Fibroblast of skin of back (primary cell): ENCODE measurements at regions not wholly inside any gene's neighbourhood (a gene's known extent, or its start where the extent isn't known, plus 50 kb on each side); places are given as distances from the start of the nearest gene placed in this dataset.

Experiments
- DNase-seq: peaks from one replicate; pipeline ENCODE4 v3.0.0-alpha.2; 2013

DNA sequence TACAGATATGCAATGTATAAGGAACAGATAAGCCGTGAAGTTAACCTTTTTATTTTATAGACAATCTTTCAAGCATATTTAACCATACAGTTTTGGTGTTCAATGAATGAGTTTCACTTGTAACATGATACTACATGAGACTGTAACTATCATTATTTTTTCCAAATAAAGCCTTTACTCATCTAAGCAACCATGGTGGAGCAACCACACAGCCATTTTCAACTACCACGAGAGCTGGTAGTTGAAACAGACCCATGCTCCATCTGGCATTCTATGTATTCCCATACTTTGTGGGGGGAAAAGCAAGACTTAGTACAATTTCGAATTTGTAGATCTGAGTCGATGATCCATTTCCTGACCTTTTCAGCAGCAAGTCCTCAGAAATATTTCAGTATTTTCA, 159.3 kb upstream of the RND3 start:
- no peak for DNase-seq

DNA sequence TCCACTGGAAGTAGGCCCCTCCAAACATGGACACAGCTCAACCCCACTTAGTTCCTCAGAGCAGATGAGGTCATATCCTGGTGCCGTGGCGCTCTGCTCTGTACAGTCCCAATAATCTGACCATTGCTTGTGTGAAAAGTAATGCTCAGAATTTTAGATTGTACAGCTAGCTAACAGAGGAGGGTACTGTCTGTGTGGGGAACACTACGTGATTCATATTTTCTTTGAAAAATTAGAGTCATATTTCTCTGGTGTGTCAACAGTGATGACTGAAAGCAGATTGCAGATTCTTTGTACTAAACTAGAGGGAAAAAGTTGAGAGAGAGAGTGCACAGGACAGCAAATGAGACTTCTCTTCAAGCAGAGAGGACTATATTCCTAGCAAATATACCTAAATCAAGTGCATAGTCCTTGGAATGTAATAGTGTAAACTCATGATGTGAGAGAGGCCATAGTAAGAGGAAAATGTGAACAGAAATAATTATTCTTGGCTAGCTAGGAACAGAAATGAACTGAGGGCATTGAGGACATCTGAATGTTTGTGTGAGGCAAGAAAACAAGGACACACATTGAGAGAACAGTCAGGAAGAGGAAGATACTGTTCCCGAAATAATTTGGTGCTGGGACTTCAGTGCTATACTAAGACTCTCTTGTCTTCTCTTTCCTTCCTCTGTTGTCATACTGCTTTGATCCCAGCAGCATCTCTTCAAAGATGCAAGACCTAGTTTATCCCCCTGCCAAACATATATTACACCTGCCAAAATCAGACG, 157.0 kb upstream of the RND3 start:
- DNase-seq: peak; percentile 95

GRCh38 chr2:150643114-150643725, 155.8 kb upstream of the RND3 start:
- peak; percentile 44 for DNase-seq

- no peak for DNase-seq
Measured at GRCh38 chr2:150640039-150640438, 152.6 kb upstream of the RND3 start.

DNA sequence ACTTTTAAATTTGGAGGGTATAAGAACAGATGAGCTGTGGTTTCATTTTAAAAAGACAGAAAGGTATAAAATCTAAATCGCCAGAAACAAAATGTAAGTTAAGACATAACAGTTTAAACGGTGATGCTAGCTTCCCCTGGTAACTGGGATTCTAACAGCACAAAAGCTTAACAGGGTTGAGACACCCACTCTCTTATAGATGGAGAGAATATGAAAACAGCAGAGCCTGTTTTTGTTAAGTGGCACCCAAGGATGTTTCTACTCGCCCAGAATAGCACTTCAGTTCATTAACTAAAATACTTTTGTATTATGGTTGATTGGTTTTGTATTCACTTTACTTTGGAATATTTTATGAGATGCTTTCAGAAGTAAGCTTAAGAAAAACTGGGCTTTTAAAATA, 151.9 kb upstream of the RND3 start:
- DNase-seq: no peak

DNA sequence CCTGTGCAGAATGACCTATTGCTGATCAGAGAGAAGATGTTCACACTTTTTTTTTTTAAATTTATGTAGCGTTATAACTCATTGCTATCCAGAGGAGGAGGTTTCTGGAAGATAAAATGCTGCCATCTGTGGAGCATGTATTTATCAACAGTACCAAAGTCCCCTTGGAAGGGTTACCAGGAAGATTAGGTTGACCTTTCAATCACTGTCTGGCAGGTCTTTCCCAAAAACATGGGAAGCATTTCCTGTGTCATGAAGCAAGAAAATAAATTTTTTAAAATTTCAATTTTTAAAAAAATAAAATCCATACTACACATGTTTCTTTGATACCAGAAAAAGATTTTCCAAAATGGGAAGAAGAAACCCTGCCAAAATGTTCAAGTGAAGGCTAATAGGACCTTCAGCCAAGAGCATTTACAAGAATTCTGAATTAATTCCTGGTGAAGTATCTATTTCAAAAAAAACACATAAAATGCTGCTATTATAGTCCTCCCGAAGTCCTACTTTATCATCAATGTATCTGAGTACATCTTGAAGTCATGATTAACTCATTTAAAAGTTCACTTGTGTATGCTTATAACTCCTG, 143.9 kb upstream of the RND3 start:
- DNase-seq: no peak

- peak; percentile 59 for DNase-seq
Measured at GRCh38 chr2:150630587-150631235, 143.2 kb upstream of the RND3 start.

DNA sequence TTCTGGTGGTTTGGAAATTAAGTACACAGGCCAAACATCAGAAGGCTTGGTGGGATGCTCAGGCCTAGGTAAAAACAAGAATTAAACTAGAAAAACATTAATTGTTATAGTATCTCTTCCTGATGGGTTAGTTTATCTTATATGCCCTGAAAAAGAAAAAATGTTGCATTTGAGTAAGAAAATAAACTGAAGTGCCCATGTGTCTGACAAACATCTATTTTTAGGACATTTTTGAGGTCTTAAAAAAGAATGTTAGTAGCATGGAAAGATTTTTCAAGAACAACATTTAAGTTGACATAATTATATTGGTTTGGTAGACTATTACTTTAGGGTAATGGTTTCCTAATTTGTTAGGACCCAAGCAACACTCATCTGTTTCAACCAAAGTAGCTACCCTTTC, 140.1 kb upstream of the RND3 start:
- DNase-seq: peak; percentile 46

- DNase-seq: peak; percentile 58
Measured at GRCh38 chr2:150626934-150627411, 139.5 kb upstream of the RND3 start.

- DNase-seq: no peak
Measured at GRCh38 chr2:150625741-150626140, 138.3 kb upstream of the RND3 start.

DNA sequence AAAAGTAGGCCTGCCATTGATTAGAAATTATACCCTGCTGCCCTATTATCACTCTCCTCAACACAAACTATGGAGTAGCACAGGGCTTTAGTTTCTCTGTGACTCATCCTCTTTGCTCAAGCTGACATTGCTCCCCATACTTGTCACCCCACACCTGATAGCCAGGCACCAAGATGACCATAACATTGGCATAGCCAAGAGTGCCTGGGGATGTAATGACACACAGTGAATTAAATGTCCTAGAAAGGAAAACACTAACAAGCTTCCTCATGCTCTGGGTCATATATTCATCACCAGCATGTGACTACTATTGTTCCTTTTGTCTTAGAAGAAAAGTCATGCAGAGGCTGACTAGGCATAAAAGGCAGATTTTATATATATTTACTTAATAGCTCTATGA, 137.8 kb upstream of the RND3 start:
- no peak for DNase-seq

DNA sequence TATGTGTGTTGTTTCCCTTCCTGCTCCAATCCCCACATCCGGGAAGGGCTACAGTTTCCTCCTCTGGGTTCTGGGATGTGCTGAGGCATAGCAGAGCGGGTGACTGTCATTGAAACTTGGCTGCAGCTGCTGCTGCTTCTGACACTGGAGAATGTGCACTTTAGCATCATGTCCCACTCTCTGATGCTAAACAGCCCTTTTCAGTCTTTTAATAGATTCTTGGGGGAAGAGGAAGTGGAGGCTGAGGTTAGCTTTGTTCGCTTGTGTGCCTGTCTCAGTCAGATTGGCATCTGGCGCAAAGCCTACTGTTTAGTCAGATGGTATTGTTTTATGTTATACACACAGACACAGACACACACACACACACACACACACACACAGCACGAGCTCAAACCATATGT, 136.5 kb upstream of the RND3 start:
- DNase-seq: peak; percentile 77

- DNase-seq: peak; percentile 81
Measured at GRCh38 chr2:150621526-150622213, 134.2 kb upstream of the RND3 start.

DNA sequence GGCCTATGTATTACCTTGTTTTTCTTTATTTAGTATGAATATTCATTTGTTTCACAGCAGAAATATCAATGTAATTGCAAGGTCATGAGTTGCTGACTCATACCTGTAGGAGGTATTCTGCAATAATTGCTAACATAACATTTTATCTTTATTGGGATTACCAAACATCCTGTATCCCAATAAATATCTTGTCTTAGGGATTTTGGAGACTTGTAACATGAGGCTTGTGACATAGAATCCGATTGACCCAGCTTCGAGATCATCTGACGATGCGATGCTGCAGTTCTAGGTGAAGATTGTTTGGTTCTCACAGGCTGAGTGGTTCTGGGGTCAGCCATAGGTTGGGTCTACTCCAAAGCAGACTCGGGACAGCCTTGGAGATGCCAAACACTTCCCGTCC, 133.4 kb upstream of the RND3 start:
- DNase-seq: no peak

GRCh38 chr2:150620416-150620815, 132.9 kb upstream of the RND3 start:
- DNase-seq: no peak

DNA sequence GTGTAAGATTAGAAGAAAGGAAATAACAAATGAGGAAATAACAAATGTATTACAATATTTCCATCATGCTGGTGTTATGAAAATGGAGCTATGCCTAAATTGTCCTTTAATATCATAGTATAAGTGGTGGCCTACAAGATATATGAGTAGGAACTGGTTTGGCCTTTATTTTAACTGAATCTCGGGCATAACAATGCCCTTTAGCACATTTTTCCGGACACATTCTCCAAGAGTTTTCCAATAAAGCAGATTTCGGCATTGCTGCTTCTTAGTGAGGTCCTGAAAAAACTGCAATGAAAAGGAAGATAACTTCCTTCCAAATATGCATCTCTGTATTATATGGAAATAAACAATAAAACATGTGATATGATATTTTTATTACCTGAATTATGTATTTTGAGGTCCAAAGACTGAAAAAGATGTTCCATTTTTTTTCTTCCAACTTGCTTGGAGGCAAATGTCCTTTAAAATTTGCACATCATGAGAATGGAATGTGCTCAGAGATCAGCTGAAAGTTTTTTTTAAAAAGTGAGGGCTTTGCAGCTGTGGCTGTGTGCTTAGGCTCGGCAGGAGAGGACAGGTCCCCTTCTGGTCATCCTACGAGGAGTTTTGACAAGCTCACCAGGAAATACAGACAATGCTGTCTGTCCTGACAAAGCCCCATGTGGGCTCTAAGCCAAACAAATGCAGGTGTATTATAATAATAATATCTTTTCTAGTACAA, 132.3 kb upstream of the RND3 start:
- peak; percentile 80 for DNase-seq

DNA sequence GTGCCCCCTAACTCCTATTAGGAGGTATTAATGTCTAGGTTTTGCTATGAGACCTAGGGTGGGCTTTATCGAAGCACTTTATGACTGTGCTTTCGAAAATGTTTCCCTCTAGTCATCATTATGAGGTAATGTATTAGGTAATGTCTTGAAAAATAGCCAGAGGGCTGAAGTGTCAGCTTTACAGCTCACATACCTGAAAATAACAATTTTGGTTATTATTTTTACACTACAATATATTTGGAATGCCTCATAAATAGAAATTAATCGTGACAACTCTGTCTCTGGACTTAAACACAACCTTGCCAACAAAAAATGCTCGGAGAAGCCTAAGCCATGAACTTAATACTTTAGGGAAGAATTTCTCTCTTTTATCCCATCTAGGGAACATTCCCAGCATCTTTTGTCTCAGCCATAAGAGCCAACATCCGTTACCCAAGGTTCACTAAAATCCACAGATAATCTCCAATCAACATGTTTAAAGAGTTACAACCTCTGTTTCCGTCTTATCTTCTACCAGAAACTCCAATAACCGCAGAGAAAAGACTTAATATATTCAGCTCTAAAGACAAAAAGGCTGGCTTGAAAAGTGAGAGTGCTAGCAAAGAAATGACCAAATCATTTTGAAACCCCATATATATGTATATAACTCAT, 130.9 kb upstream of the RND3 start:
- DNase-seq: no peak

DNA sequence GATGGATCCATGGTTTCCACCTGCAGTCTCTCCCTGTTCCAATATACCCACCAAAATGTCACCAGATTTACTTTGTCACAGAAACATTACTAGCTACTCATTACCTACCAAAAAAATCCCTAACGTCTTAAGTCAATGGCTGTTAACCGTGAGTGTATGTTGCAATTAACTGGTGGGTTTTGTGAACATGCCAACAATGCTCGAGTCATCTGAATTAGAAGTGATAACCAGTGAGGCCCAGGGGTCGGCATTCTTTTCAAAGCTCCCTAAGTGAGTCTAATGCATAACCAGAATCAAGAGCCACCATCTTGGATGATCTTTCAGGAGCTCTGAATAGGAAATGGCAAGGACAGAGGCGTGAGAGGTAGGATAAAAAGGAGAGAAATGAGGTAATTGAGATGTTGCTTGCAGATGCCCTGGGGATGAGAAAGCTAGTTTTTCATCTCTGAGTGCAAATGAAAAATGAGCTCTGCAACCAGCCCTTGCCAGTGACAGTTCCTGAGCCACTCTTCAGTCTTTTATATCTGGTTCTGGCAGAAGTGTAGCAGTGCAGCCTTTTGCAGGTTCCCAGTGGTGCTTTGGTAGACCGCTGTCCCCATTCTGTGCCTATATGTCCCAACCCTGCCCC, 130.0 kb upstream of the RND3 start:
- no peak for DNase-seq

GRCh38 chr2:150612957-150613710, 125.7 kb upstream of the RND3 start:
- no peak for DNase-seq

DNA sequence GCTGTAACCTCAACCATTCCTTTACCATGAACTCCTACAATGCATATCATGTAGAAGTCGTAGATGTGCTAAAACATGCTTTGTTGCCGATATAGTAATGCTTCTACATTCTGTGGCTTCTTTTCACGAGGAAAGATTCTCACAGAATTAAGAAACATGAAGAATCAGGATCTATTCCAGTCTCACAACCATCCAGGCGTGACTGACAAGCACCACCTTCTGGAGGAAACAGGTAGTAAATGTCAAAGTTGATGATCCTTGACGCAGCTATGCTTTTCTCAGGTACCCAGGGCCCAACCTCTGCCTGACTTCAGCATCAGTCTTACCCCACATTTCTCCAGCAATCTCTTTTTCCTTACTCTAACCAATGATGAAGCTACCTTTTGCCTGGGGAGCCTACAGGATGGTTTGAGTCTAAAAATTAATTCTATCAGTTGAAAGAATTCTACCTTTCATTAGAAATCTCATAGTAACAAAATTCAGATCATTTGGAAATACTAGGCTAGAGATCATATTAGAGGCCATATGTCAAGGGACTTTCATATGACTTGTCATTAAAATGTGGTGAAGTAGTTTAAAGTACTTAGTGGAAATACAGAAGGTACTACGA, 123.3 kb upstream of the RND3 start:
- peak; percentile 64 for DNase-seq
